ENCODE measurements at regions not wholly inside any gene's neighbourhood (a gene's known extent, or its start where the extent isn't known, plus 50 kb on each side); places are given as distances from the start of the nearest gene placed in this dataset.

- no peaks in the 10 kb centered on the region for H4K20me1 ChIP-seq (ENCODE audit: control insufficient read depth, insufficient read depth)
- H3K79me2 ChIP-seq (ENCODE audit: control insufficient read depth, insufficient read depth, low read length) = no peaks in the 10 kb centered on the region
- H3K4me1 ChIP-seq (ENCODE audit: control insufficient read depth, insufficient read depth, low read length) = no peaks in the 10 kb centered on the region
- H3K9ac ChIP-seq (ENCODE audit: control insufficient read depth, insufficient read depth, low read length) = no peak overlapping the region
- TF ChIP-seq TARDBP (IDR thresholded peaks at IDR 0.05; ENCODE audit: borderline replicate concordance) (no peak), ETV6 (conservative IDR thresholded peaks at IDR 0.05 in 1 of 2, IDR thresholded peaks at IDR 0.05 in 1 of 2; ENCODE audit: borderline replicate concordance in 1 of 2, low read depth in 1 of 2) (no peak), YY1 (IDR thresholded peaks at IDR 0.05; ENCODE audit: low read depth, low read length) (no peak), HDAC2 (IDR thresholded peaks at IDR 0.05) (no peak), SIX5 (IDR thresholded peaks at IDR 0.05; ENCODE audit: low read depth, low read length, severe bottlenecking) (no peak), NR2C2 (IDR thresholded peaks at IDR 0.05; ENCODE audit: borderline replicate concordance, control insufficient read depth, insufficient read length, low read depth) (no peak), SMAD5 (IDR thresholded peaks at IDR 0.05; ENCODE audit: low read depth) (no peak), IRF3 (IDR thresholded peaks at IDR 0.05) (no peak), EZH2 (IDR thresholded peaks at IDR 0.05; ENCODE audit: borderline replicate concordance, control insufficient read depth, low read depth, low read length) (no peak), IKZF1 (conservative IDR thresholded peaks at IDR 0.05) (no peak), ZNF24 (IDR thresholded peaks at IDR 0.05) (no peak)
- intact Hi-C loops (cut with micrococcal nuclease; ENCODE audit: unreplicated experiment) = no loop called here
- no peak overlapping the region for H3K27ac ChIP-seq (ENCODE audit: control insufficient read depth, insufficient read depth)
- WGBS (ENCODE audit: insufficient coverage, insufficient replicate concordance, low lambda C conversion rate, missing lambda C conversion rate) = 37% methylated on average over 18 of the region's 18 CpGs
- no peak for FAIRE-seq
- ChIA-PET POLR2A (no interaction called here), RAD21 (ENCODE audit: unreplicated experiment) (interaction anchor here (0.6 kb wide), 1 partner anchor 67 kb away, joined by 3 read pairs; no protein-coding TSS in a partner anchor), SMC1A (ENCODE audit: uncharacterized antibody, unreplicated experiment) (no interaction called here), CTCF (no interaction called here)
- ATAC-seq = no peak
- in situ Hi-C loops (cut with MboI) = no loop called here
- no peaks in the 10 kb centered on the region for H3K36me3 ChIP-seq (ENCODE audit: control insufficient read depth in 2 of 2, insufficient read depth in 2 of 2, low read length in 1 of 2)
- BruUV-seq (replicated peaks) = no TSS peak
- DNase-seq (ENCODE audit: low read depth, low spot score) = no peak
- H3K9me3 ChIP-seq (replicated peaks; ENCODE audit: control insufficient read depth, insufficient read depth, low read length) = no peaks in the 10 kb centered on the region
- no peaks in the 10 kb centered on the region; a peak in 1 of 4 replicates for H3K27me3 ChIP-seq (replicated peaks in 1 of 2; ENCODE audit: control insufficient read depth in 2 of 2, insufficient read depth in 2 of 2, low read length in 1 of 2)
- no peak overlapping the region for H3K4me2 ChIP-seq (ENCODE audit: control insufficient read depth, insufficient read depth)
- H2AFZ ChIP-seq (ENCODE audit: control insufficient read depth, low read depth, low read length) = no peak overlapping the region
- H3K4me3 ChIP-seq = no peak overlapping the region
Observed at GRCh38 chr2:239721991-239722759, 303.0 kb downstream of the NDUFA10 start.

Data from GM12878 (cell line).